Endothelial cell of umbilical vein (primary cell): ENCODE measurements at regions not wholly inside any gene's neighbourhood (a gene's known extent, or its start where the extent isn't known, plus 50 kb on each side); places are given as distances from the start of the nearest gene placed in this dataset.

ENCODE experiments used
- BruUV-seq: library from RNA; stranded (reverse); fragments of 400-500 nt; replicated peaks from 2 replicates; lab custom pipeline; 2021; lab: Mats Ljungman, UMichigan
- CTCF ChIA-PET: fragments of 300-600, 350-600 bp; sonication (Branson Sonifier 250); formaldehyde crosslinking; loops from one replicate; lab custom pipeline; 2021; ENCODE audit warnings: antibody characterized with exemption, inconsistent platforms; lab: Charles Lee
- POLR2A ChIA-PET: fragments of 300-600, 350-600 bp; sonication (Branson Sonifier 250); formaldehyde crosslinking; loops from one replicate; lab custom pipeline; 2021; ENCODE audit warnings: antibody characterized with exemption, inconsistent platforms; lab: Charles Lee
- DNase-seq: peaks from one replicate; pipeline ENCODE4 v3.0.0-alpha.2; 2011; ENCODE audit warnings: low read depth, low spot score
- FAIRE-seq: peaks from 2 replicates; lab custom pipeline; 2011; peaks lifted over from hg19 to GRCh38; lab: Jason Lieb, UNC
- H2AFZ ChIP-seq: 2 replicates; pipeline ENCODE4 v1.6.0; 2012; ENCODE audit warnings: low read depth, low read length, control low read depth, inconsistent platforms
- H3K27ac ChIP-seq: 2 replicates; pipeline ENCODE4 v1.5.1; 2011; ENCODE audit warnings: low read depth, mild to moderate bottlenecking, control low read depth, low read length, moderate library complexity; ENCODE audit not compliant: insufficient read depth
- H3K27me3 ChIP-seq, 2 experiments: 2 replicates each; pipeline versions ENCODE4 v1.6.0 to v1.6.1; 2011; ENCODE audit warnings: low read length in 2 of 2, mixed read lengths in 1 of 2; ENCODE audit not compliant: control insufficient read depth in 2 of 2, insufficient read depth in 2 of 2
- H3K36me3 ChIP-seq, 2 experiments: 2 replicates in 1 of 2; 3 replicates in 1 of 2; pipeline ENCODE4 v1.5.1; 2011; ENCODE audit warnings: low read length in 2 of 2, mild to moderate bottlenecking in 1 of 2, moderate library complexity in 1 of 2; ENCODE audit not compliant: control insufficient read depth in 2 of 2, insufficient read depth in 2 of 2; ENCODE audit errors: extremely low read depth in 1 of 2
- H3K4me1 ChIP-seq: 3 replicates; pipeline ENCODE4 v1.5.1; 2011; ENCODE audit warnings: mild to moderate bottlenecking, low read length; ENCODE audit not compliant: control insufficient read depth, insufficient read depth; ENCODE audit errors: extremely low read depth
- H3K4me2 ChIP-seq: 2 replicates; pipeline ENCODE4 v1.6.1; 2011; ENCODE audit warnings: low read length, control low read depth, mixed read lengths; ENCODE audit not compliant: insufficient read depth
- H3K4me3 ChIP-seq, 3 experiments: fragments of 200-600 bp in 1 of 3; sonication (generic), shearing (Covaris generic) in 1 of 3; replicated peaks in 1 of 3; 2 replicates each; pipeline ENCODE4 v1.5.1; 2011 to 2016; ENCODE audit warnings: control low read depth in 3 of 3, low read length in 3 of 3, mild to moderate bottlenecking in 2 of 3, inconsistent platforms in 1 of 3, low read depth in 1 of 3, moderate library complexity in 1 of 3; ENCODE audit not compliant: insufficient read depth in 1 of 3
- H3K79me2 ChIP-seq: 2 replicates; pipeline ENCODE4 v1.6.0; 2012; ENCODE audit warnings: low read length, inconsistent platforms; ENCODE audit not compliant: control insufficient read depth, insufficient read depth
- H3K9ac ChIP-seq: replicated peaks from 2 replicates; pipeline ENCODE3; 2011; ENCODE audit warnings: low read length, control low read depth; ENCODE audit not compliant: insufficient read depth; ENCODE audit errors: extremely low read depth
- H3K9me1 ChIP-seq: replicated peaks from 3 replicates; pipeline ENCODE4 v1.6.0; 2011; ENCODE audit warnings: mild to moderate bottlenecking, low read length; ENCODE audit not compliant: control insufficient read depth, insufficient read depth; ENCODE audit errors: extremely low read depth
- H3K9me3 ChIP-seq: replicated peaks from 2 replicates; pipeline ENCODE4 v1.5.1; 2012; ENCODE audit warnings: low read length, inconsistent platforms; ENCODE audit not compliant: control insufficient read depth, insufficient read depth
- H4K20me1 ChIP-seq: replicated peaks from 2 replicates; pipeline ENCODE3; 2011; ENCODE audit warnings: mild to moderate bottlenecking, low read length; ENCODE audit not compliant: control insufficient read depth, insufficient read depth; ENCODE audit errors: extremely low read depth
- CTCF ChIP-seq, 2 donors: IDR thresholded peaks; 1 replicate in 1 of 2; 2 replicates in 1 of 2; pipeline ENCODE4 v1.5.1; 2011; ENCODE audit warnings: low read length in 2 of 2, mild to moderate bottlenecking in 2 of 2, moderate library complexity in 2 of 2, control low read depth in 1 of 2, inconsistent platforms in 1 of 2, low read depth in 1 of 2; ENCODE audit not compliant: insufficient read depth in 1 of 2; ENCODE audit errors: extremely low read depth in 1 of 2
- EZH2 ChIP-seq: IDR thresholded peaks from 2 replicates; pipeline ENCODE4 v1.6.1; 2012; ENCODE audit warnings: borderline replicate concordance, low read depth, mild to moderate bottlenecking, moderate library complexity, low read length, inconsistent platforms; ENCODE audit not compliant: severe bottlenecking
- FOS ChIP-seq: IDR thresholded peaks from 2 replicates; pipeline ENCODE4 v1.6.1; 2011; ENCODE audit warnings: mild to moderate bottlenecking, low read length, moderate library complexity, borderline replicate concordance; ENCODE audit not compliant: insufficient read depth
- GATA2 ChIP-seq: IDR thresholded peaks from 2 replicates; pipeline ENCODE4 v1.7.0; 2011; ENCODE audit warnings: low read depth, mild to moderate bottlenecking, moderate library complexity, mixed read lengths, low read length; ENCODE audit not compliant: insufficient read length, insufficient read depth
- JUN ChIP-seq: IDR thresholded peaks from 2 replicates; pipeline ENCODE4 v1.6.1; 2011; ENCODE audit warnings: borderline replicate concordance, low read depth; ENCODE audit not compliant: insufficient read length, insufficient read depth
- MYC ChIP-seq: IDR thresholded peaks from one replicate; pipeline ENCODE4 v1.6.1; 2011; ENCODE audit warnings: mild to moderate bottlenecking, low read depth, low read length
- POLR2A ChIP-seq: IDR thresholded peaks from 2 replicates; pipeline ENCODE4 v1.6.1; 2012; ENCODE audit warnings: low read depth, mild to moderate bottlenecking, control low read depth, low read length
- POLR2AphosphoS5 ChIP-seq: IDR thresholded peaks from 2 replicates; pipeline ENCODE4 v1.6.1; 2012; ENCODE audit warnings: low read depth, mild to moderate bottlenecking, control low read depth, low read length, moderate library complexity; ENCODE audit not compliant: insufficient read depth
- dilution Hi-C: fragments of 300-500 bp; cut with MboI; formaldehyde crosslinking; loops from one replicate; pipeline ENCODE4 v1.15.0; 2019; ENCODE audit warnings: low sequenced_read_pairs; ENCODE audit not compliant: extremely low pct_ligation_motif_present
- intact Hi-C: fragments of 100-400 bp; cut with micrococcal nuclease; formaldehyde crosslinking; loops from one replicate; pipeline ENCODE4 v1.10.0; 2022
- TF ChIP-seq, protein P1 (sequence below): IDR thresholded peaks from 2 replicates; pipeline ENCODE4 v1.6.1; 2011; ENCODE audit not compliant: insufficient read depth, insufficient read length

DNA sequence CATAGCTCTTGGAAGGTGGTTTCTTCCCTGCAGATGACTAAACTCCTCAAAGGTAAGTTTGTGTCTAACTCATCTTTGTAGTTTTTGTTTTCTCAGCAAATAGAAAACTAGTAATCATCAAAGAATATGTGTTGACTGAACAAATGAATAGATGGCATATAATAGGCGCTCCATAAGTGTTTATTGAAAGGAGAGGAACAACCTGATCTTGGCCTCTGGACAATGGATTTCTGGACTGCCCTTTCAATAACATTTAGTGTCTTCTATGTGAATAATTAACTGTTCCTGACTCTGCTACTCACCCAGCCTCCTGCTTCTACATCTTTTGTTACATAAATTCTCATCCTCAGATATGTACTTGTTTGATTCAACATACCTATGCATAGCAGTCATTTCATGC is 399.1 kb downstream of the PPP1R2C start:
- no peaks in the 10 kb centered on the region for H4K20me1 ChIP-seq
- no peaks in the 10 kb centered on the region for H3K79me2 ChIP-seq
- H3K9me1 ChIP-seq: no peaks in the 10 kb centered on the region
- ChIA-PET POLR2A (no interaction called here), CTCF (no interaction called here)
- H3K4me3 ChIP-seq: no peak overlapping the region
- intact Hi-C loops: no loop called here
- BruUV-seq: no TSS peak
- no peak for FAIRE-seq
- no peak overlapping the region for H3K9ac ChIP-seq
- no peak overlapping the region for H2AFZ ChIP-seq
- no peaks in the 10 kb centered on the region for H3K36me3 ChIP-seq
- no peak overlapping the region for H3K27ac ChIP-seq
- no peaks in the 10 kb centered on the region for H3K27me3 ChIP-seq
- H3K4me1 ChIP-seq: no peaks in the 10 kb centered on the region
- H3K4me2 ChIP-seq: no peak overlapping the region
- no peak for TF ChIP-seq MYC
- no peak for TF ChIP-seq JUN
- TF ChIP-seq POLR2A: no peak
- TF ChIP-seq GATA2: no peak
- no peak for TF ChIP-seq CTCF (IDR thresholded peaks at IDR 0.05; ENCODE audit: extremely low read depth in 1 of 2, insufficient read depth in 1 of 2, low read depth in 1 of 2, low read length in 2 of 2)
- TF ChIP-seq EZH2: no peak
- TF ChIP-seq FOS: no peak
- no peak for TF ChIP-seq POLR2AphosphoS5
- TF ChIP-seq, protein P1, sequence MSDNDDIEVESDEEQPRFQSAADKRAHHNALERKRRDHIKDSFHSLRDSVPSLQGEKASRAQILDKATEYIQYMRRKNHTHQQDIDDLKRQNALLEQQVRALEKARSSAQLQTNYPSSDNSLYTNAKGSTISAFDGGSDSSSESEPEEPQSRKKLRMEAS: no peak
- H3K9me3 ChIP-seq: no peaks in the 10 kb centered on the region
- dilution Hi-C loops: no loop called here
- no peak for DNase-seq
